Activated CD8-positive, alpha-beta memory T cell treated with anti-CD3 and anti-CD28 coated beads for 1 hour (primary cell): ENCODE measurements at regions not wholly inside any gene's neighbourhood (a gene's known extent, or its start where the extent isn't known, plus 50 kb on each side); places are given as distances from the start of the nearest gene placed in this dataset.
"Not testable (repeated sequence)": the region's sequence is repeated elsewhere in the genome, so short reads cannot be mapped to it uniquely, and the experiment has no call there.

ENCODE experiments used
- DNase-seq, 2 donors: peaks; one replicate each; pipeline ENCODE4 v3.0.0-alpha.2; 2020; ENCODE audit warnings: low read depth in 1 of 2; ENCODE audit errors: extremely low read depth in 1 of 2

GRCh38 chrX:120719622-120720021, 89.8 kb upstream of the C1GALT1C1 start:
- no peak for DNase-seq

GRCh38 chrX:120718969-120719368, 89.1 kb upstream of the C1GALT1C1 start:
- DNase-seq = no peak

DNA sequence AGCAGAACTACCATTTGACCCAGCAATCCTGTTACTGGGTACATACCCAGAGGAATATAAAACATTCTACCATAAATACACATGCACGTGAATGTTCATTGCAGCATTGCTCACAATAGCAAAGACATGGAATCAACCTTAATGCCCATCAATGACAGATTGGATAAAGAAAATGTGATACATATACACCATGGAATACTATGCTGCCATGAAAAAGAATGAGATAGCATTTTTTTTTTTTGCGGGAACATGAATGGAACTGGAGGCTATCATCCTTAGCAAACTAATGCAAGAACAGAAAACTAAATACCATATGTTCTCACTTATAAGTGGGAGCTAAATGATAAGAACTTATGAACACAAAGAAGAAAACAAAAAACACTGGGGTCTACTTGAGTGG, 72.5 kb upstream of the C1GALT1C1 start:
- not testable (repeated sequence) for DNase-seq

DNA sequence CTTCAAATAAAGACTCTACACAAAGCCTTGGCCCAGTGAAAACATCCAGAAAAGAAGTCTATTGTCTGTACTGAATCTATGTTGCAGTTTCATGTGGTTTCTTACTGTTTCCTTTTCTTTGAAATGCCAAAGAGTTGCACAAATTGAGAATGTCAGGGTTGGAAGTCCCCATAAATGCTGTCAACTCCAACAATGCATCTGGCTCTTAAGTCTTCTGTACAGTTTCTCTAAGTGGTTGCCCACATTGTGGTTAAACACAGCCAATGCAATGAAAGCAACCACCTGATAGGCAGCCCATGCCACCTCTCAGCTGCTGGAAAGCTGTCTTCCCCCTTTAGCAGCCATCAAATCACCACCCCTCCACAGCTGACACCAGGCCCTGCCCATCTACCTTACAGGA, 67.2 kb upstream of the C1GALT1C1 start:
- no peak for DNase-seq

DNA sequence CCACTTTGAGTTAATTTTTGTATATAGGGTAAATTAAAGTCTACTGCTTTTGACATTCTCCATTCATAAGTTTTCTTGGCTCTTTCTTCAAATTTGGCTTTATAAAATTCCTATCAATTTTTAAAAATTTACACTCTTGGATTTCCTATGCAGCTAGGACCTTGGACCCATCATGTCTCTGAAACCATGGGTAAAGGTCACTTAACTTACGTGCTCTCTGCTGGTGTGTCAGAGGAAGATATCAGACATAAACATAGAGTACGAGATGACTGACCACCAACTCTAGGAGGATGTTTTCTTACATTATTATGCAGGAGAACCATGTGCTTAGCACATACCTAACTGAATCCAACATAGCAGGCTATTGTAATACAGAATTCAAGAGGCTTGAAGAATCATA, 62.5 kb upstream of the C1GALT1C1 start:
- no peak for DNase-seq

- DNase-seq = no peak
These were observed 61.1 kb upstream of the C1GALT1C1 start for GRCh38 chrX:120690941-120691340.

GRCh38 chrX:120690344-120690743, 60.5 kb upstream of the C1GALT1C1 start:
- DNase-seq = no peak

DNA sequence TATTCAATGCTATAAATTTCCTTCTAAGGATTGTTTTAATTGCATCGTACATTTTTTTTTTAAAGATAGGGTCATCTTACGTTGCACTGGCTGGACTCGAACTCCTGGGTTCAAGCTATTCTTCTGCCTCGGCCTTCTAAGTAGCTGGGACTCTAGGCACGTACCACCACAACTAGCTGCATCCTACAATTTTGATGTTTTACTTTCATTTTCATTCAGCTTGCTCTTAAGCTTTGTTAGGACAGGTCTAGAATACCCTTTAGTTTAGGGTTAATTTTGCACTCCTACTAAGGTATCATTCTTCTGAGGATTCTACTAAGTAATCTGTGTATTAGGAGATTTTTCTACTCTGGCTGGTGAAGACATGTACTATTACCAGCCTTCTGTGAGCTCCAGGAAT, 50.2 kb upstream of the C1GALT1C1 start:
- no peak for DNase-seq
